ENCODE measurements at regions not wholly inside any gene's neighbourhood (a gene's known extent, or its start where the extent isn't known, plus 50 kb on each side); places are given as distances from the start of the nearest gene placed in this dataset.

- TF ChIP-seq ZBTB25 (CRISPR knock-in tag; IDR thresholded peaks at IDR 0.05) (no peak), ZKSCAN8 (CRISPR knock-in tag; IDR thresholded peaks at IDR 0.05; ENCODE audit: borderline replicate concordance) (no peak), GMEB2 (CRISPR knock-in tag; IDR thresholded peaks at IDR 0.05; ENCODE audit: low read depth) (no peak), ZNF282 (IDR thresholded peaks at IDR 0.05; ENCODE audit: partially characterized antibody) (no peak), KAT8 (CRISPR knock-in tag; IDR thresholded peaks at IDR 0.05) (no peak), REPIN1 (CRISPR knock-in tag; IDR thresholded peaks at IDR 0.05; ENCODE audit: borderline replicate concordance, low read depth) (no peak), PATZ1 (CRISPR knock-in tag; IDR thresholded peaks at IDR 0.05) (peak; percentile 59), SRF (IDR thresholded peaks at IDR 0.05; ENCODE audit: low read depth, low read length) (no peak), RNF219 (CRISPR knock-in tag; IDR thresholded peaks at IDR 0.05) (no peak), ZNF652 (CRISPR knock-in tag; IDR thresholded peaks at IDR 0.05; ENCODE audit: borderline replicate concordance, low read depth) (no peak), NCOA2 (CRISPR knock-in tag; IDR thresholded peaks at IDR 0.05) (0 out of 2 replicates have a peak, but pooled peaks have one; percentile 13), KLF12 (CRISPR knock-in tag; IDR thresholded peaks at IDR 0.05; ENCODE audit: borderline replicate concordance) (no peak), ZNF609 (CRISPR knock-in tag; IDR thresholded peaks at IDR 0.05; ENCODE audit: borderline replicate concordance) (no peak), ZFP90 (CRISPR knock-in tag; IDR thresholded peaks at IDR 0.05; ENCODE audit: borderline replicate concordance) (no peak)
- TF ChIP-seq, protein P1, sequence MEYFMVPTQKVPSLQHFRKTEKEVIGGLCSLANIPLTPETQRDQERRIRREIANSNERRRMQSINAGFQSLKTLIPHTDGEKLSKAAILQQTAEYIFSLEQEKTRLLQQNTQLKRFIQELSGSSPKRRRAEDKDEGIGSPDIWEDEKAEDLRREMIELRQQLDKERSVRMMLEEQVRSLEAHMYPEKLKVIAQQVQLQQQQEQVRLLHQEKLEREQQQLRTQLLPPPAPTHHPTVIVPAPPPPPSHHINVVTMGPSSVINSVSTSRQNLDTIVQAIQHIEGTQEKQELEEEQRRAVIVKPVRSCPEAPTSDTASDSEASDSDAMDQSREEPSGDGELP (IDR thresholded peaks at IDR 0.05; ENCODE audit: borderline replicate concordance, low read depth), result no peak
- TF ChIP-seq, protein P2, sequence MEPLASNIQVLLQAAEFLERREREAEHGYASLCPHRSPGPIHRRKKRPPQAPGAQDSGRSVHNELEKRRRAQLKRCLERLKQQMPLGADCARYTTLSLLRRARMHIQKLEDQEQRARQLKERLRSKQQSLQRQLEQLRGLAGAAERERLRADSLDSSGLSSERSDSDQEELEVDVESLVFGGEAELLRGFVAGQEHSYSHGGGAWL (CRISPR knock-in tag; IDR thresholded peaks at IDR 0.05), result no peak
These were observed 66.1 kb upstream of the SMOX start (continued) for GRCh38 chr20:4082406-4083097.
